ENCODE measurements at regions not wholly inside any gene's neighbourhood (a gene's known extent, or its start where the extent isn't known, plus 50 kb on each side); places are given as distances from the start of the nearest gene placed in this dataset.

DNA sequence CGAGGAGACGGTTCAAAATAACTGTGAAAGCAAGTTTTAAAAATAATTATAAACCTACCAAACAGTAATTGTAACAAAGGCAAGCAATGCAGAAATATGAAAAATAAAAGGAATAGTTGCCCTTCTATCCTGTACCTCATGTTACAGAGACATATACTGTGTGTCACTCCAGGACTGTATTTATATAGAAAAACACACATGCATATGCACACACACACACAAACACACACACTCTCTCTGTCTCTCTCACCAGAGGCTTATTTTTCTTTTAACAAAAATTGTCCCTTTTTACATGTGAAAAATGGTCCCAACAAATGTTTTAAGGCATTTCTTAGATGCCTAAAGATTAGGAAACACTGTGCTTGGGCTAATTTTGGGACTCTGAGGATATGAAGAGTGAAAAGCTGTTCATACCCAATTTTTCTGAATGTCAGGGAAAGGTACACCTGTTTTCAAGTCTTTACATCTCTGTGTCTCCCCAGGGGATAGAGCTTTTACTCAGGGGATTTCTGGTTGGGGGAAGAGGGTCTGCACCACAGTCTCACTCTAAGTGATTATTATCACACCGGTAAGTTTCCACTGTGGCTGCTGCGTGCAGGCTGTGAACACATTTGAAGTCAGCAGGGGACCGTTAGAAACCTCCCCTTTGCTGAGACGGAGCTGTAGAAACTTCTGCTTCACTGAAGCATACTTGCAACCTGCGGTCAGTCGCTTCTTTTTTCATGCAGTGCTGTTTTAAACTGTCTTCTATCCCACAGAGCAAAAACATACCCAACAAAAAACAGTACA is 51.4 kb upstream of the SPAG16 start (continued):
- TF ChIP-seq RAD21 (IDR thresholded peaks at IDR 0.05; ENCODE audit: insufficient read depth, low read depth, low read length): peak; percentile 39; the same call in 1 of the 2 replicates
- no peak for TF ChIP-seq NRF1 (conservative IDR thresholded peaks at IDR 0.05; ENCODE audit: low read depth, low read length)
- peak; percentile 48; the same call in 1 of the 2 replicates for TF ChIP-seq TCF3 (IDR thresholded peaks at IDR 0.05; ENCODE audit: borderline replicate concordance, insufficient read depth, low read depth, low read length)
- TF ChIP-seq, protein P1, sequence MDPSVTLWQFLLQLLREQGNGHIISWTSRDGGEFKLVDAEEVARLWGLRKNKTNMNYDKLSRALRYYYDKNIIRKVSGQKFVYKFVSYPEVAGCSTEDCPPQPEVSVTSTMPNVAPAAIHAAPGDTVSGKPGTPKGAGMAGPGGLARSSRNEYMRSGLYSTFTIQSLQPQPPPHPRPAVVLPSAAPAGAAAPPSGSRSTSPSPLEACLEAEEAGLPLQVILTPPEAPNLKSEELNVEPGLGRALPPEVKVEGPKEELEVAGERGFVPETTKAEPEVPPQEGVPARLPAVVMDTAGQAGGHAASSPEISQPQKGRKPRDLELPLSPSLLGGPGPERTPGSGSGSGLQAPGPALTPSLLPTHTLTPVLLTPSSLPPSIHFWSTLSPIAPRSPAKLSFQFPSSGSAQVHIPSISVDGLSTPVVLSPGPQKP (IDR thresholded peaks at IDR 0.05; ENCODE audit: low read depth, low read length): no peak
- TF ChIP-seq TAF1 (IDR thresholded peaks at IDR 0.05; ENCODE audit: borderline replicate concordance, low read depth, low read length): peak; percentile 78
- no peak for TF ChIP-seq E4F1 (IDR thresholded peaks at IDR 0.05; ENCODE audit: borderline replicate concordance, partially characterized antibody)
- TF ChIP-seq ZNF384 (IDR thresholded peaks at IDR 0.05; ENCODE audit: borderline replicate concordance, low read depth, low read length): peak; percentile 80; the same call in 1 of the 2 replicates
- TF ChIP-seq SUPT20H (IDR thresholded peaks at IDR 0.05; ENCODE audit: borderline replicate concordance, control insufficient read depth, low read depth, low read length): no peak
- TF ChIP-seq HCFC1 (IDR thresholded peaks at IDR 0.05; ENCODE audit: low read length): no peak; the same call in 1 of the 2 replicates
- no peak for TF ChIP-seq CBX3 (IDR thresholded peaks at IDR 0.05; ENCODE audit: borderline replicate concordance, low read depth)
- TF ChIP-seq MXI1 (IDR thresholded peaks at IDR 0.05; ENCODE audit: low read depth, low read length): no peak
- TF ChIP-seq, protein P2, sequence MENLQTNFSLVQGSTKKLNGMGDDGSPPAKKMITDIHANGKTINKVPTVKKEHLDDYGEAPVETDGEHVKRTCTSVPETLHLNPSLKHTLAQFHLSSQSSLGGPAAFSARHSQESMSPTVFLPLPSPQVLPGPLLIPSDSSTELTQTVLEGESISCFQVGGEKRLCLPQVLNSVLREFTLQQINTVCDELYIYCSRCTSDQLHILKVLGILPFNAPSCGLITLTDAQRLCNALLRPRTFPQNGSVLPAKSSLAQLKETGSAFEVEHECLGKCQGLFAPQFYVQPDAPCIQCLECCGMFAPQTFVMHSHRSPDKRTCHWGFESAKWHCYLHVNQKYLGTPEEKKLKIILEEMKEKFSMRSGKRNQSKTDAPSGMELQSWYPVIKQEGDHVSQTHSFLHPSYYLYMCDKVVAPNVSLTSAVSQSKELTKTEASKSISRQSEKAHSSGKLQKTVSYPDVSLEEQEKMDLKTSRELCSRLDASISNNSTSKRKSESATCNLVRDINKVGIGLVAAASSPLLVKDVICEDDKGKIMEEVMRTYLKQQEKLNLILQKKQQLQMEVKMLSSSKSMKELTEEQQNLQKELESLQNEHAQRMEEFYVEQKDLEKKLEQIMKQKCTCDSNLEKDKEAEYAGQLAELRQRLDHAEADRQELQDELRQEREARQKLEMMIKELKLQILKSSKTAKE (IDR thresholded peaks at IDR 0.05; ENCODE audit: low read depth, poor library complexity, severe bottlenecking): peak; percentile 97
- TF ChIP-seq RUNX3 (IDR thresholded peaks at IDR 0.05; ENCODE audit: low read length): peak; percentile 97
- no peak for TF ChIP-seq E2F8 (IDR thresholded peaks at IDR 0.05; ENCODE audit: low read depth, partially characterized antibody)
- no peak; the same call in 1 of the 2 replicates for TF ChIP-seq SREBF1 (IDR thresholded peaks at IDR 0.05; ENCODE audit: low read length)
- peak; percentile 64 for TF ChIP-seq ZNF24 (IDR thresholded peaks at IDR 0.05)
- TF ChIP-seq NKRF (conservative IDR thresholded peaks at IDR 0.05): no peak
- no peak; the same call in 1 of the 2 replicates for TF ChIP-seq RCOR1 (conservative IDR thresholded peaks at IDR 0.05; ENCODE audit: low read depth, low read length)

All from GM12878 (cell line).